H1 (cell line): ENCODE measurements at regions not wholly inside any gene's neighbourhood (a gene's known extent, or its start where the extent isn't known, plus 50 kb on each side); places are given as distances from the start of the nearest gene placed in this dataset.

Experiments
- CTCF ChIA-PET: fragments of 300-600 bp; sonication (Branson Sonifier 250); formaldehyde crosslinking; loops from one replicate; lab custom pipeline; 2021; ENCODE audit not compliant: partially characterized antibody; lab: Charles Lee
- POLR2A ChIA-PET: fragments of 300-600 bp; sonication (Branson Sonifier 250); formaldehyde crosslinking; loops from one replicate; lab custom pipeline; 2021; ENCODE audit warnings: inconsistent platforms; ENCODE audit not compliant: partially characterized antibody; lab: Charles Lee
- DNase-seq, 2 experiments: peaks; one replicate each; pipeline versions ENCODE4 v3.0.0 to v3.0.0-alpha.2; 2010 to 2022; ENCODE audit warnings: low spot score in 2 of 2, low read depth in 1 of 2, mixed read lengths in 1 of 2
- FAIRE-seq: peaks from 2 replicates; lab custom pipeline; 2011; peaks lifted over from hg19 to GRCh38; lab: Jason Lieb, UNC
- H2AFZ ChIP-seq: 2 replicates; pipeline ENCODE4 v1.8.1; 2012; ENCODE audit warnings: low read length, inconsistent platforms
- H2AK5ac ChIP-seq: 2 replicates; pipeline ENCODE4 v1.6.1; 2013; ENCODE audit warnings: low read depth, low read length
- H2BK120ac ChIP-seq: replicated peaks from 2 replicates; pipeline ENCODE3; 2013; ENCODE audit warnings: low read depth, low read length, inconsistent platforms
- H2BK12ac ChIP-seq: 2 replicates; pipeline ENCODE4 v1.6.1; 2013; ENCODE audit warnings: low read depth, low read length
- H2BK15ac ChIP-seq: 2 replicates; pipeline ENCODE4 v1.6.1; 2013; ENCODE audit warnings: low read length
- H2BK20ac ChIP-seq: 2 replicates; pipeline ENCODE4 v1.6.1; 2013; ENCODE audit warnings: low read length
- H2BK5ac ChIP-seq: 2 replicates; pipeline ENCODE4 v1.6.1; 2013; ENCODE audit warnings: low read depth, low read length
- H3K14ac ChIP-seq: 2 replicates; pipeline ENCODE4 v1.6.1; 2013; ENCODE audit warnings: inconsistent platforms; ENCODE audit not compliant: insufficient read length
- H3K18ac ChIP-seq: 2 replicates; pipeline ENCODE4 v1.6.1; 2013; ENCODE audit warnings: low read length; ENCODE audit errors: extremely low read depth
- H3K23ac ChIP-seq: 2 replicates; pipeline ENCODE4 v1.6.1; 2013; ENCODE audit warnings: inconsistent platforms; ENCODE audit not compliant: insufficient read length
- H3K23me2 ChIP-seq: 2 replicates; pipeline ENCODE4 v1.6.1; 2013; ENCODE audit warnings: low read depth, low read length
- H3K27ac ChIP-seq: 2 replicates; pipeline ENCODE4 v1.6.1; 2011; ENCODE audit warnings: low read depth, low read length, inconsistent platforms
- H3K27me3 ChIP-seq, 4 experiments: replicated peaks in 1 of 4; 1 replicate in 1 of 4; 2 replicates in 3 of 4; pipeline versions ENCODE4 v1.6.1 to v1.8.1; 2011 to 2013; ENCODE audit warnings: low read length in 3 of 4, mild to moderate bottlenecking in 3 of 4, inconsistent platforms in 2 of 4, mixed read lengths in 2 of 4, moderate library complexity in 1 of 4; ENCODE audit not compliant: control insufficient read depth in 3 of 4, insufficient read depth in 3 of 4; ENCODE audit errors: extremely low read depth in 1 of 4
- H3K36me3 ChIP-seq, 4 experiments: 2 replicates each; pipeline versions ENCODE4 v1.6.1 to v1.8.1; 2011 to 2013; ENCODE audit warnings: mild to moderate bottlenecking in 4 of 4, low read length in 3 of 4, moderate library complexity in 2 of 4, control low read depth in 1 of 4, inconsistent platforms in 1 of 4; ENCODE audit not compliant: insufficient read depth in 4 of 4, control insufficient read depth in 2 of 4
- H3K4ac ChIP-seq: replicated peaks from 2 replicates; pipeline ENCODE3; 2013; ENCODE audit warnings: low read length, low read depth, mixed read lengths, inconsistent platforms; ENCODE audit not compliant: insufficient read length
- H3K4me1 ChIP-seq, 4 experiments: replicated peaks in 1 of 4; 1 replicate in 1 of 4; 2 replicates in 3 of 4; pipeline versions ENCODE4 v1.6.1 to v1.8.1; 2011 to 2013; ENCODE audit warnings: low read length in 3 of 4, inconsistent platforms in 2 of 4, mixed read lengths in 1 of 4; ENCODE audit not compliant: insufficient read depth in 4 of 4, control insufficient read depth in 3 of 4
- H3K4me2 ChIP-seq, 2 experiments: 2 replicates each; pipeline versions ENCODE4 v1.6.1 to v1.8.1; 2011 to 2013; ENCODE audit warnings: low read depth in 2 of 2, low read length in 2 of 2, control low read depth in 1 of 2, inconsistent platforms in 1 of 2, mild to moderate bottlenecking in 1 of 2; ENCODE audit not compliant: insufficient read depth in 1 of 2
- H3K4me3 ChIP-seq, 4 experiments: fragments of 200-600, 300-600 bp in 1 of 4; sonication (generic), shearing (Covaris generic), sonication (Bioruptor Twin) in 1 of 4; 2 replicates each; pipeline versions ENCODE4 v1.5.1 to v1.8.1; 2011 to 2016; ENCODE audit warnings: low read length in 4 of 4, low read depth in 3 of 4, control low read depth in 2 of 4, inconsistent platforms in 2 of 4, mild to moderate bottlenecking in 2 of 4, mixed read lengths in 1 of 4, moderate library complexity in 1 of 4; ENCODE audit not compliant: insufficient read depth in 2 of 4; ENCODE audit errors: extremely low read depth in 1 of 4
- H3K56ac ChIP-seq: replicated peaks from 2 replicates; pipeline ENCODE3; 2013; ENCODE audit warnings: low read depth, mild to moderate bottlenecking, mixed read lengths, low read length, inconsistent platforms; ENCODE audit not compliant: insufficient read length
- H3K79me1 ChIP-seq: 2 replicates; pipeline ENCODE4 v1.6.1; 2013; ENCODE audit warnings: low read depth, low read length, control low read depth
- H3K79me2 ChIP-seq, 2 experiments: 2 replicates each; pipeline versions ENCODE4 v1.6.1 to v1.8.1; 2012 to 2013; ENCODE audit warnings: low read length in 2 of 2, mild to moderate bottlenecking in 2 of 2, inconsistent platforms in 1 of 2; ENCODE audit not compliant: insufficient read depth in 2 of 2, control insufficient read depth in 1 of 2
- H3K9ac ChIP-seq, 4 experiments: replicated peaks in 1 of 4; 1 replicate in 1 of 4; 2 replicates in 3 of 4; pipeline versions ENCODE4 v1.6.1 to v1.8.1; 2011 to 2013; ENCODE audit warnings: low read depth in 3 of 4, low read length in 3 of 4, control low read depth in 2 of 4, mild to moderate bottlenecking in 2 of 4, moderate library complexity in 2 of 4, inconsistent platforms in 1 of 4; ENCODE audit errors: extremely low read depth in 1 of 4
- H3K9me3 ChIP-seq, 2 experiments: 2 replicates each; pipeline versions ENCODE4 v1.6.1 to v1.8.1; 2012 to 2013; ENCODE audit warnings: mild to moderate bottlenecking in 2 of 2, moderate library complexity in 2 of 2, control low read depth in 1 of 2, inconsistent platforms in 1 of 2, low read depth in 1 of 2, low read length in 1 of 2, mixed read lengths in 1 of 2; ENCODE audit not compliant: insufficient read depth in 2 of 2
- H4K20me1 ChIP-seq, 2 experiments: replicated peaks in 1 of 2; 2 replicates each; pipeline versions ENCODE3 to v1.8.1; 2011 to 2013; ENCODE audit warnings: inconsistent platforms in 2 of 2, low read length in 2 of 2, mild to moderate bottlenecking in 1 of 2; ENCODE audit not compliant: insufficient read depth in 2 of 2, control insufficient read depth in 1 of 2
- H4K5ac ChIP-seq: 2 replicates; pipeline ENCODE4 v1.6.1; 2013; ENCODE audit warnings: low read length, low read depth, mixed read lengths, inconsistent platforms; ENCODE audit not compliant: insufficient read length
- H4K8ac ChIP-seq: 2 replicates; pipeline ENCODE4 v1.8.0; 2013; ENCODE audit warnings: mild to moderate bottlenecking, moderate library complexity, low read length, inconsistent platforms; ENCODE audit not compliant: insufficient read depth; ENCODE audit errors: extremely low read depth
- H4K91ac ChIP-seq: replicated peaks from 2 replicates; pipeline ENCODE3; 2013; ENCODE audit warnings: low read length, mixed read lengths, inconsistent platforms; ENCODE audit not compliant: insufficient read length
- CTBP2 ChIP-seq: IDR thresholded peaks from 2 replicates; pipeline ENCODE4 v1.7.0; 2011; ENCODE audit warnings: borderline replicate concordance, mild to moderate bottlenecking, moderate library complexity, mixed read lengths, low read length; ENCODE audit not compliant: insufficient read depth, insufficient read length
- E2F6 ChIP-seq: IDR thresholded peaks from 2 replicates; pipeline ENCODE4 v1.6.1; 2012; ENCODE audit warnings: inconsistent platforms
- GTF2F1 ChIP-seq: IDR thresholded peaks from 2 replicates; pipeline ENCODE4 v1.6.1; 2012; ENCODE audit warnings: low read depth, low read length, improper control_type of control experiment, borderline replicate concordance
- HDAC6 ChIP-seq: IDR thresholded peaks from one replicate; pipeline ENCODE4 v1.7.1; 2012; ENCODE audit warnings: low read depth, mild to moderate bottlenecking, inconsistent platforms, low read length, moderate library complexity
- JUN ChIP-seq: IDR thresholded peaks from 2 replicates; pipeline ENCODE4 v1.6.1; 2011; ENCODE audit warnings: low read depth, mild to moderate bottlenecking, improper control_type of control experiment, low read length
- MAX ChIP-seq: IDR thresholded peaks from 2 replicates; pipeline ENCODE4 v1.6.1; 2012; ENCODE audit warnings: inconsistent platforms
- RFX5 ChIP-seq: IDR thresholded peaks from 2 replicates; pipeline ENCODE4 v1.6.1; 2011; ENCODE audit warnings: low read depth, low read length, improper control_type of control experiment, borderline replicate concordance
- RXRA ChIP-seq: IDR thresholded peaks from 2 replicates; pipeline ENCODE4 v1.6.1; 2011; ENCODE audit warnings: low read depth, mild to moderate bottlenecking, low read length, moderate library complexity; ENCODE audit not compliant: insufficient read depth
- WGBS, 2 experiments: shearing (Covaris generic) in 1 of 2; methylation state at CpG; one replicate each; pipeline versions ENCODE4 v1.1.6 to v1.1.7; 2013 to 2015; ENCODE audit warnings: low lambda C conversion rate in 2 of 2, mixed read lengths in 2 of 2, inconsistent platforms in 1 of 2, low coverage in 1 of 2, missing lambda C conversion rate in 1 of 2; ENCODE audit not compliant: insufficient replicate concordance in 2 of 2, insufficient coverage in 1 of 2, insufficient read length in 1 of 2; ENCODE audit errors: extremely low coverage in 1 of 2, missing lambda C conversion rate in 1 of 2; 5-methylcytosine and 5-hydroxymethylcytosine counted together

- no peak overlapping the region for H3K23ac ChIP-seq
- no peak for TF ChIP-seq GTF2F1
- no peak for TF ChIP-seq MAX
- TF ChIP-seq RXRA: no peak
- no peak for TF ChIP-seq CTBP2
- TF ChIP-seq RFX5: no peak
- no peak for TF ChIP-seq E2F6
- TF ChIP-seq JUN: no peak
- TF ChIP-seq HDAC6: no peak
Observed at GRCh38 chr11:70924108-70924507, 328.3 kb downstream of the SHANK2 start.

More at GRCh38 chr11:70924108-70924507, 328.3 kb downstream of the SHANK2 start:
- H4K91ac ChIP-seq: no peak overlapping the region
- H4K8ac ChIP-seq: no peak overlapping the region; the same call in 1 of the 2 replicates
- H2BK120ac ChIP-seq: no peak overlapping the region
- H4K5ac ChIP-seq: no peak overlapping the region
- no peak overlapping the region for H3K56ac ChIP-seq
- H3K18ac ChIP-seq: no peak overlapping the region
- H3K36me3 ChIP-seq: peaks cover 0 to 3% (median 0%) of the 10 kb centered on the region in 4 experiments; a peak in 2 of 8 replicates
- no peak overlapping the region for H2BK15ac ChIP-seq
- 94% methylated on average over 8 of the region's 8 CpGs; no CpG with 5 or more reads in 1 of the 2 experiments for WGBS, 2 experiments
- DNase-seq: no peak
- H2AK5ac ChIP-seq: no peak overlapping the region
- H2BK20ac ChIP-seq: no peak overlapping the region
- H2BK12ac ChIP-seq: no peak overlapping the region
- no peak for FAIRE-seq
- H3K14ac ChIP-seq: no peak overlapping the region
- no peak overlapping the region for H3K27ac ChIP-seq
- H3K23me2 ChIP-seq: no peaks in the 10 kb centered on the region
- POLR2A ChIA-PET: no interaction called here
- H3K9me3 ChIP-seq: peaks cover 10 to 19% of the 10 kb centered on the region in 2 experiments
- H3K4ac ChIP-seq: no peak overlapping the region
- H3K4me3 ChIP-seq: no peak overlapping the region
- CTCF ChIA-PET: interaction anchor here (1.0 to 2.2 kb wide), 6 partner anchors 10 to 109 kb away, joined by 3 to 6 read pairs (median 3); no protein-coding TSS in a partner anchor
- H2BK5ac ChIP-seq: no peak overlapping the region
- H3K4me2 ChIP-seq: no peak overlapping the region
- H3K27me3 ChIP-seq: no peaks in the 10 kb centered on the region
- no peak overlapping the region for H3K9ac ChIP-seq
- H3K79me1 ChIP-seq: peaks cover 5% of the 10 kb centered on the region
- peaks cover 3 to 14% (median 4%) of the 10 kb centered on the region in 4 experiments; a peak in 5 of 7 replicates for H3K4me1 ChIP-seq
- H2AFZ ChIP-seq: no peak overlapping the region
- H3K79me2 ChIP-seq: peaks cover 0 to 3% of the 10 kb centered on the region in 2 experiments; a peak in 1 of 4 replicates
- H4K20me1 ChIP-seq: no peaks in the 10 kb centered on the region
